KBM-7 (cell line): ENCODE measurements at regions not wholly inside any gene's neighbourhood (a gene's known extent, or its start where the extent isn't known, plus 50 kb on each side); places are given as distances from the start of the nearest gene placed in this dataset.
"Not testable (repeated sequence)": the region's sequence is repeated elsewhere in the genome, so short reads cannot be mapped to it uniquely, and the experiment has no call there.

ENCODE experiments used
- DNase-seq: peaks from one replicate; pipeline ENCODE4 v3.0.0-alpha.2; 2015
- in situ Hi-C: fragments of 300-500 bp; cut with MboI; formaldehyde crosslinking; loops from 2 replicates; pipeline ENCODE4 v1.14.3; 2020; ENCODE audit warnings: low sequenced_read_pairs, low pct_unique_long_range_greater_than_20kb, mixed read lengths

DNA sequence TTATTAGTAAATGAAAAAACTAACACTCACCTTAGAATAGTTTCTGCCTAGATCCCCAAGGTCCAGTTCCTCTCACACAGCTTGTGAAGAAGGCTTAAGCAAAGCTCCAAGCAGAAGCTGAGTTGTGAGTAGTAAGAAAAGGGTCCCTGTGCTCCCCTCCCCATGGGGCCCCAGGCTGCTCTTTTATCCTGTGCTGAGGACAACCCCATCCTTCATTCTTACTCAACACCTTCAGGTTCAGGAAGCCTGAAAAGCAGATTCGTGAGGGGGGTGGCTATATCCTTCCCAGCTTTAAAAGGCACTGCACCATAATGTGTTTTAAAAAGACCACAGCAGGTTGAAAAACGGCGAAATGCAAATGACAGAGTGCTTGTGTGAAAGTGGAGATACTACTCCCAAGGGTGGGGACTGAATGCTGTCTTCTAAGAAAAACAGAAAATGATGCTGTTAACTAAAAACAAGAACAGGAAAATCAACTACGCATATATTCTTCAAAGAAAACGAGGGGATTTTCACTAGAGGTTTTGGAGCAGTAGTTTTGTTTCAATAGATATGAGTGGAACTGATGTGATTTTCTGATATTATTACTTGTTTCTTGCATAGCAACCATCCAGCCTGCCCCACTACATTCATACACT lies 182.7 kb downstream of the KTN1 start:
- in situ Hi-C loops = no loop called here
- DNase-seq = no peak

GRCh38 chr14:55764784-55765183 lies 184.8 kb downstream of the KTN1 start:
- DNase-seq = no peak
- in situ Hi-C loops = no loop called here

DNA sequence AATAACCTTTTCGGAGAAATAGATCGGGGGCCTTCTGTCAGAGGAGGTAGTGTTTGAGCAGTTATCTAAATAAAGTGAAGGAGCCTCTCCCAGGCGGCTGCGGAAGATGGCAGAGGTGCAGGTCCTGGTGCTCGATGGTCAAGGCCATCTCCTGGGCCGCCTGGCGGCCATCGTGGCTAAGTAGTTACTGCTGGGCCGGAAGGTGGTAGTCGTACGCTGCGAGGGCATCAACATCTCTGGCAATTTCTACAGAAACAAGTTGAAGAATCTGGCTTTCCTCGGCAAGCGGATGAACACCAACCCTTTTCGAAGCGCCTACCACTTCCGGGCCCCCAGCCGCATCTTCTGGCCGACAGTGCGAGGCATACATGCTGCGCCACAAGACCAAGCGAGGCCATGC lies 186.1 kb downstream of the KTN1 start:
- DNase-seq = no peak
- in situ Hi-C loops = no loop called here

- in situ Hi-C loops = no loop called here
These were observed 187.3 kb downstream of the KTN1 start for GRCh38 chr14:55767286-55767685.

GRCh38 chr14:55769877-55770276 lies 189.9 kb downstream of the KTN1 start:
- DNase-seq = no peak
- in situ Hi-C loops = no loop called here

More at GRCh38 chr14:55767286-55767685, 187.3 kb downstream of the KTN1 start:
- DNase-seq = no peak

DNA sequence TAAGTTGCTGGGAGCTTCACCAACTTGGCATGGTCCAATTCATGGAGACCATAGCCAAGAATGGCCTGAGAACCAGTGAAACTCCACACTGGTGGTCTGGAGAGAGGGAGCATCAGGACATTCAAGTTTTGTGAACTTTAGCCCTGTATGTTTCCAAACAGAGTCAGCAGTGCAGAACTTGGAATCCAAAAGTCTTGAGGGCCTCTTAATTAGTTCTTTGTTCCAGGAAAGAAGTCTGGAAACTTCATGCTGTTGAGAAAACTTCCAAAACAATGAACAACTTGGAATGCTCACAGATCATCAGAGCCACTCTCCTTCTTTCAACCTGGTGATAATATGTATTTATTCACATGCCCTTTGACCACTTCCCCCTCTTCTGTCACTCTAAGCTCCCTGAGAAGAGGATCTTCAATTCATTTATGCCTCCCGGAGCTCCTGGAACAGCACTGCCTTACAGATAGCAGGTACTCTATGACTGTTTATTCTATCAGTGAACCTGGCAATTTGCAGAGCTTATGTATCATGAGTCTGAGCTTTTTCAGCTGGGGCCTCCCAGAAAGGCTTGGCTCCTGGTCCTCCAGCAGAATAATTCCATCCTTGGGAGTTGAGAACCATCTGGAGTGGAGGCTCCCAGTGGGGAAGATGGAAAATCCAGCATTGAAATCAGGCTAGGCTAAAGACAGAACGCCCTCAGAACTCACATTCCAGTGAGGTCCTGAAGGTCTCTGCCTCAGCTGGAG lies 191.4 kb downstream of the KTN1 start:
- in situ Hi-C loops = no loop called here
- no peak for DNase-seq

DNA sequence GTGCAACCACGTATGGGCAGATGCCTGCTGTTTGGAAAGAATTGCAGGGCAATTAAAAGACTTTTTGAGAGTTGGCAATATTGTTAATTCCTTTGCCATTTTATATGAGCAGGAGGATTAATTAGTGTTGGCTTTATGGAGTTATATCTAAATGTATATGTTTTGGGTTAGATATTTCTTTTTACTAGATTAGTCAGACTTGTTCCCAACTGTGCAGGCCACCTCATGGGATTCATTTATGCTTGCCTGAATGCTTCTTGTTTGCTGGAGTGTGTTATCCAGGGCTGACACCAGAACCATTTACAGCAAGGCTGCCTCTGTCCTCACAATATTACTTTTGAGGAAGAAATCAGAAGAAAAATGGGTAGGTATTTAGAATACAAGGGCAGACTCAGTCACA lies 192.5 kb downstream of the KTN1 start:
- in situ Hi-C loops = no loop called here
- DNase-seq = no peak

- DNase-seq = no peak
- in situ Hi-C loops = no loop called here
These were observed 193.3 kb downstream of the KTN1 start for GRCh38 chr14:55773312-55773711.

- in situ Hi-C loops = no loop called here
- DNase-seq = no peak
These were observed 194.1 kb downstream of the KTN1 start for GRCh38 chr14:55773984-55774545.

DNA sequence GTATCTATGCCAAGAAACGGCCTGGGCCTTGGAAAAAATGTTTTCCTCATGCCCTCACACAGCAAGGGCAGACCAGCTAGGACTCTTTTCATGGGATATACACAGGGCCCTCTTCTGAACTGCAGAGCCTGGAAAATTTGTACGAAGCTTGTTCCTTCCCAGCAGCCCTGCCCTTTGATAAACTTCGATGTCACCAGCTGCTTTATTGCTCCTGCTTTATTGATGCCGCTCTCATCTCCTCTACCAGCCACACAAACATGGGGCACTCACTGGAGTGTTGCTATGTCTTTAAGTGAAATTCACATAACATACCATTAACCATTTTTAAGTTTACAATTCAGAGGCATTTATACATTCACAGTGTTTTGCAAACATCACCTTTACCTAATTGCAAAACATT lies 197.9 kb downstream of the KTN1 start:
- in situ Hi-C loops = no loop called here
- no peak for DNase-seq

GRCh38 chr14:55780156-55780946 lies 200.3 kb downstream of the KTN1 start:
- DNase-seq = no peak
- in situ Hi-C loops = no loop called here

DNA sequence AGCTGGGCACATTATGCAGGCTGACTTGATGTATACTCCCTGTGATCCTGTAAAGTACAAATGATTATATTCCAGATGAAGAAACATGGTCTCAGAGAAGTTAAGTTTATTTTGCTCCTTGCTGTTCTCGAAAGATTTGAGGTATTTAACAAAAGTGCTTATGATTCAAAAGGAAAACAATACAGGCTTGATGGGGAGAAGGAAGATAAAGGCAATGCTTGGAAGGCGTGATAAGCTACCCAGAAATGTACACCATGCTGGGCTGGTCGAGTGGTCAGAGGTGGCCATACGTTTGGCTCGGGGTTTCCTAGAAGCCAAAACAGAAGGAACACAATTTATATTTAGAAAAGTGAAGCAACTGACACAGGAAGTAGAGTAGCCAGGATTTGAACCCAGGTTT lies 201.0 kb downstream of the KTN1 start:
- in situ Hi-C loops = no loop called here
- no peak for DNase-seq

DNA sequence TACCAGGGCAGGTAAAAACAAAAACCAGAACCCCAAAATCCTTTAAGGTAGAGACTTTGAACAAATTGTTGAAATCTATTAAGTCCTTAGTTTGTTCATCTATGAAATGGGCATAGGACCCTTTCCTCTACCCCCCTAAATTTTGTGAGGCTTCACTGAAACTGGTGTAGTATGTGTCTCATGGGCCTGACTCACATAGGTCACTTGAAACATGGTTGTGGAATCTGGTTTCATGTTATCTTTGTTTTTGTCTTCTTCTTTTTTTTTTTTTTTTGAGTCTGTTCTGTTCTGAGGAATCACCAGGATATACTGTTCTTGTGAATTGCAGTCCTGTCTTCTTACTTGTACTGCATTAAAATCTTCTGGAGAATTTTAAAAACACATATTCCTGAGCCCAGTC lies 202.2 kb downstream of the KTN1 start:
- no peak for DNase-seq
- in situ Hi-C loops = no loop called here

GRCh38 chr14:55789406-55789805 lies 209.4 kb downstream of the KTN1 start:
- in situ Hi-C loops = no loop called here
- no peak for DNase-seq

DNA sequence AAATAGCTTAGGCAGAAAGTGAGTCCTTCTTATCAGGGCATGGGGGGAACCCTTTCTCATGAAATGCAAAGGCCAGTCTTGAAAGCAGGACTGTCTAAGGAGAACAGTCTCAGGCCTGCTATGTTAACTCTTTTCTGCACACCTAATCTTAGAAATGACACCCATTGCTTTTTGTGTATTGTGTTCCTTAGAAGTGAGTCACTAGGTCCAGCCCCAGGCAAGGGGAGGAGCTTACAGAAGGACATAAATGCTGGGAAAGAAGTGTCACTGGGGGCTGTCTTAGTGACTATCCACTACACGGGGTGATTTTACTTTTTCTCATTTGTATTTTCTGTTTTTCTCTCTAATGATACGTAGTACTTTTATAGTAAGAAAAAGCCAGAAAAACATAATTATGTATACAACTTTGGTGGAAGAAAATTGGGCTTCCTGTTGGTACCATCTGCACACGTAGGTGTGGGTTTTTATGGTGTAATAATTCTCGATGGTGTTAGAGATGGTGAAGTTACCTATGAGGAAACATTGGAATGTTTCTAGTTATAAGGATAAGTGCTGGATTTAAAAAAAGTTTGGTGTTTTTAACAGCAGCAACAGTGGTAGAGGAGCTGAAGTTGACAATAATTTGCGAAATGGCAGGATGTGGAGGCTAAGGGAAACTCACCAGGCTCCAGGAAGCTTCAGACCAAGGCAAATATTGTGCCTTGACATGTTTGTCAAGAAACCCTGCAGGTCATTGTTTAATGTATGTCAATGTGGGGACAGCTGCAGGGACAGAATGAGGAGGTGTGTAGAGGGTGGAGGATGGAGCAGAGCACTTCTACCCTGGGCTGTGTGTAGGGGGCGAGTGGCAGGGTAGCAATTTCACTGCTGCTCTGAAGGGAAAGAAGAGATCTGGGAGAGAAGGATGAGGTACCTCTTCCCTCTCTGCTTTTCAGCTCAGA lies 214.9 kb downstream of the KTN1 start:
- in situ Hi-C loops = no loop called here
- no peak for DNase-seq

GRCh38 chr14:55796513-55796912 lies 216.5 kb downstream of the KTN1 start:
- not testable (repeated sequence) for DNase-seq

DNA sequence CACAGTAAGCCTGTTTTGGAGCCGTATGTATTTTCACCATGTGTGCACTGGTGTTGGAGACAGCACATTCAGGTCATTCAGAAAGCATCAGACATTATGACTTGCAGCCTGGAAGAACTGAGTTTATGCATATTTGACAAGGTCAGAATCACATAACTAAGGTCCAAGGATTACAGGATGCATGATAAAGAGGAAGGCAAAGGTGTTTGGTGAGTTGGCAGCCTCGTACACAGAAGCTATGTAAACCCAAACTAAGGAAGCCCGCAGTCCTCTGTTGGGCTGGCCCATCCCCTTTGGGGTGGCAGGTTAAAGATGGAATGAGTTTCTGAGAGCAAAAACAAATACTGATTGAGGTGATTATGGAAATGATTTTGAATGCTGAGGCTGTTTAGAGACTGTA lies 218.4 kb downstream of the KTN1 start:
- DNase-seq = no peak
- in situ Hi-C loops = no loop called here

More at GRCh38 chr14:55796513-55796912, 216.5 kb downstream of the KTN1 start:
- in situ Hi-C loops = not testable (repeated sequence)

GRCh38 chr14:55799508-55800095 lies 219.6 kb downstream of the KTN1 start:
- DNase-seq = no peak
- in situ Hi-C loops = no loop called here
